GM18868 (cell line): ENCODE measurements at regions not wholly inside any gene's neighbourhood (a gene's known extent, or its start where the extent isn't known, plus 50 kb on each side); places are given as distances from the start of the nearest gene placed in this dataset.
"Not testable (repeated sequence)": the region's sequence is repeated elsewhere in the genome, so short reads cannot be mapped to it uniquely, and the experiment has no call there.

Source experiments
- ATAC-seq: cut with Tn5 transposase; IDR thresholded peaks from one replicate; pipeline ENCODE4 v1.9.1; 2021; ENCODE audit warnings: mild to moderate bottlenecking, moderate library complexity; ENCODE audit not compliant: unreplicated experiment

- no peak for ATAC-seq
These were observed 243.1 kb downstream of the FOXD2 start for GRCh38 chr1:47680815-47681475.

GRCh38 chr1:47681735-47682134 lies 243.9 kb downstream of the FOXD2 start:
- ATAC-seq: no peak

GRCh38 chr1:47682198-47682597 lies 244.4 kb downstream of the FOXD2 start:
- no peak for ATAC-seq

- ATAC-seq: no peak
These were observed 245.0 kb downstream of the FOXD2 start for GRCh38 chr1:47682786-47683350.

GRCh38 chr1:47683401-47683800 lies 245.6 kb downstream of the FOXD2 start:
- ATAC-seq: no peak

- ATAC-seq: no peak
These were observed 246.7 kb downstream of the FOXD2 start for GRCh38 chr1:47684518-47684917.

- no peak for ATAC-seq
These were observed 247.3 kb downstream of the FOXD2 start for GRCh38 chr1:47684964-47685762.

- ATAC-seq: no peak
These were observed 247.9 kb downstream of the FOXD2 start for GRCh38 chr1:47685763-47686066.

GRCh38 chr1:47686731-47687630 lies 249.1 kb downstream of the FOXD2 start:
- no peak for ATAC-seq

- no peak for ATAC-seq
These were observed 250.0 kb downstream of the FOXD2 start for GRCh38 chr1:47687631-47688460.

- no peak for ATAC-seq
These were observed 250.8 kb downstream of the FOXD2 start for GRCh38 chr1:47688461-47689296.

- no peak for ATAC-seq
These were observed 252.1 kb downstream of the FOXD2 start for GRCh38 chr1:47689894-47690293.

- no peak for ATAC-seq
These were observed 252.8 kb downstream of the FOXD2 start for GRCh38 chr1:47690341-47691250.

GRCh38 chr1:47691293-47691692 lies 253.4 kb downstream of the FOXD2 start:
- ATAC-seq: not testable (repeated sequence)

GRCh38 chr1:47692196-47692595 lies 254.4 kb downstream of the FOXD2 start:
- ATAC-seq: no peak

- no peak for ATAC-seq
These were observed 255.3 kb downstream of the FOXD2 start for GRCh38 chr1:47693115-47693514.

GRCh38 chr1:47694011-47694890 lies 256.4 kb downstream of the FOXD2 start:
- no peak for ATAC-seq

- no peak for ATAC-seq
These were observed 258.5 kb downstream of the FOXD2 start for GRCh38 chr1:47696404-47696736.
